ENCODE measurements at regions not wholly inside any gene's neighbourhood (a gene's known extent, or its start where the extent isn't known, plus 50 kb on each side); places are given as distances from the start of the nearest gene placed in this dataset.

- no peak for DNase-seq
These were observed 202.4 kb downstream of the SEC14L1 start for GRCh38 chr17:77343031-77343800.

- DNase-seq, result no peak
These were observed 203.3 kb downstream of the SEC14L1 start for GRCh38 chr17:77344038-77344437.

GRCh38 chr17:77345260-77345910 lies 204.6 kb downstream of the SEC14L1 start:
- DNase-seq, result no peak

- no peak for DNase-seq
These were observed 206.0 kb downstream of the SEC14L1 start for GRCh38 chr17:77346765-77347164.

GRCh38 chr17:77347544-77347943 lies 206.8 kb downstream of the SEC14L1 start:
- DNase-seq, result no peak

- DNase-seq, result peak; percentile 28 to 56
These were observed 209.4 kb downstream of the SEC14L1 start for GRCh38 chr17:77349976-77350830.

- no peak for DNase-seq
These were observed 211.7 kb downstream of the SEC14L1 start for GRCh38 chr17:77352441-77352840.

- no peak for DNase-seq
These were observed 212.2 kb downstream of the SEC14L1 start for GRCh38 chr17:77352996-77353395.

GRCh38 chr17:77353684-77354419 lies 213.1 kb downstream of the SEC14L1 start:
- DNase-seq, result no peak

GRCh38 chr17:77354420-77354669 lies 213.6 kb downstream of the SEC14L1 start:
- DNase-seq, result no peak

GRCh38 chr17:77354670-77355455 lies 214.1 kb downstream of the SEC14L1 start:
- DNase-seq, result no peak

- DNase-seq, result no peak
These were observed 215.4 kb downstream of the SEC14L1 start for GRCh38 chr17:77356109-77356689.

GRCh38 chr17:77356690-77357201 lies 216.0 kb downstream of the SEC14L1 start:
- no peak for DNase-seq

- DNase-seq, result no peak
These were observed 218.0 kb downstream of the SEC14L1 start for GRCh38 chr17:77358801-77359200.

GRCh38 chr17:77359236-77359635 lies 218.5 kb downstream of the SEC14L1 start:
- no peak for DNase-seq

GRCh38 chr17:77361986-77362620 lies 221.3 kb downstream of the SEC14L1 start:
- DNase-seq, result no peak

GRCh38 chr17:77363821-77364361 lies 223.1 kb downstream of the SEC14L1 start:
- no peak for DNase-seq

GRCh38 chr17:77364381-77364911 lies 223.7 kb downstream of the SEC14L1 start:
- DNase-seq, result peak in 1 of 2 donors; percentile 42

- no peak for DNase-seq
These were observed 224.3 kb downstream of the SEC14L1 start for GRCh38 chr17:77364941-77365583.

Measured in inflammatory macrophage (primary cell).